RWPE1 (cell line): ENCODE measurements at regions not wholly inside any gene's neighbourhood (a gene's known extent, or its start where the extent isn't known, plus 50 kb on each side); places are given as distances from the start of the nearest gene placed in this dataset.

Experiments used
- CTCF ChIA-PET: fragments of 350-600 bp; sonication (Branson Sonifier 250); formaldehyde crosslinking; extraction: SDS; loops from one replicate; lab custom pipeline; 2021; lab: Yijun Ruan, JAX
- POLR2A ChIA-PET: fragments of 400-600 bp; formaldehyde crosslinking; extraction: SDS; loops from one replicate; lab custom pipeline; 2020; ENCODE audit warnings: antibody characterized with exemption; ENCODE audit not compliant: low non-redundant PET; lab: Yijun Ruan, JAX
- DNase-seq: peaks from one replicate; pipeline ENCODE4 v3.0.0; 2012; ENCODE audit warnings: low spot score
- H3K27ac ChIP-seq: fragments of 450-650 bp; 2 replicates; pipeline ENCODE4 v1.5.1; 2017
- CTCF ChIP-seq: fragments of 450-650 bp; conservative IDR thresholded peaks from 2 replicates; pipeline ENCODE4 v1.5.1; 2017; ENCODE audit warnings: low read depth, mild to moderate bottlenecking

GRCh38 chr3:3628676-3629328 lies 170.4 kb upstream of the LRRN1 start:
- TF ChIP-seq CTCF: no peak
- ChIA-PET POLR2A (no interaction called here), CTCF (no interaction called here)
- H3K27ac ChIP-seq: no peak overlapping the region
- no peak for DNase-seq

- no peak for TF ChIP-seq CTCF
- DNase-seq: no peak
- ChIA-PET CTCF (no interaction called here), POLR2A (no interaction called here)
- H3K27ac ChIP-seq: no peak overlapping the region
Observed at GRCh38 chr3:3627114-3627513, 172.1 kb upstream of the LRRN1 start.

- ChIA-PET CTCF (no interaction called here), POLR2A (no interaction called here)
- no peak overlapping the region for H3K27ac ChIP-seq
- TF ChIP-seq CTCF: no peak
- no peak for DNase-seq
Observed at GRCh38 chr3:3625544-3626271, 173.5 kb upstream of the LRRN1 start.

GRCh38 chr3:3619815-3620214 lies 179.4 kb upstream of the LRRN1 start:
- POLR2A ChIA-PET: no interaction called here
- CTCF ChIA-PET: no interaction called here
- no peak for DNase-seq
- TF ChIP-seq CTCF: no peak
- H3K27ac ChIP-seq: no peak overlapping the region

GRCh38 chr3:3618623-3619022 lies 180.6 kb upstream of the LRRN1 start:
- CTCF ChIA-PET: no interaction called here
- POLR2A ChIA-PET: no interaction called here
- no peak overlapping the region for H3K27ac ChIP-seq
- DNase-seq: no peak
- TF ChIP-seq CTCF: no peak

- no peak overlapping the region for H3K27ac ChIP-seq
- DNase-seq: no peak
- CTCF ChIA-PET: no interaction called here
- POLR2A ChIA-PET: no interaction called here
- no peak for TF ChIP-seq CTCF
Observed at GRCh38 chr3:3615533-3615932, 183.7 kb upstream of the LRRN1 start.
